ENCODE measurements at regions not wholly inside any gene's neighbourhood (a gene's known extent, or its start where the extent isn't known, plus 50 kb on each side); places are given as distances from the start of the nearest gene placed in this dataset.

DNA sequence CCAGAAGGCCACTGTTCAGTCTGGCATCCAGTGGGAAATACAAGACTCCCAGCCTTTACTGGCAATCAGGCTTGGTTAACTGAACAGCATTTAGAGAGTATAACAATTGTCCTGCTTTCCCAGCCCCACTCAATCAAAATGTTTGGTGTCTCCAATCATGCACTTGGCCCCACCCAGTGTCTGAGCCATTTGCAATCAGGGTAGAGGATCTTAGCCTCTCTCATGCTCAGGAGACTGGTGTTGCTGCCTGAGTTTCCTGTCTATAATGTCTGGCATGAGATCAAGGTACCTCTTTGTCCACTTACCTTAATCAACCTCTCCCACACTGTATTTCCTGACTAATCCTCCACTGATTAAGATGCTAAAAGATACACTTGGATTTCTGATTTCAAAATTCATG lies 290.2 kb upstream of the GHITM start:
- Histone ChIP-seq H3K27ac (ENCODE audit: low read depth, low read length) (no peak overlapping the region), H3K9me3 (ENCODE audit: insufficient read depth, low read length) (no peaks in the 10 kb centered on the region), H3K4me2 (ENCODE audit: low read depth, low read length, poor library complexity, severe bottlenecking) (no peak overlapping the region)

DNA sequence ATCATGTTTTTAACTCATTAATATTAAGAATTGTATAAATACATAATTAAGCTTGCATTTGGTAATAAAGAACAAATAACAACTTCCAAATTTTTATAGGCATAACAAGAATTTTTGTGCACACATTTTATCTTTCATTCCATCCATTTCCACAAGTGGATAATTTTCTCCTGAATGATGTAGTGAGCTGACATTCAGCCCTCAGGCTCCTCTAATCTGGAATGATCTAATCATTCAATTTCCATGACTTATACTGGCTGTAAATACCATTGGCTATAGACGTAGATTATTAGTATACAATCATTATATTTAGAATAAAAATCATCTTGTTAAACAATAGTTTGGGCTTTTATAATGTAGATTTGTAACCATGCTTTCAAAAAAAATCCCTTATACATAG lies 287.2 kb upstream of the GHITM start:
- Histone ChIP-seq H3K9me2 (replicated peaks; ENCODE audit: insufficient read depth, low read length) (no peaks in the 10 kb centered on the region), H3K4me3 (ENCODE audit: insufficient read depth, low read length, poor library complexity, severe bottlenecking) (no peak overlapping the region), H2AFZ (ENCODE audit: low read depth, low read length, severe bottlenecking) (no peak overlapping the region), H3K27me3 (ENCODE audit: low read length) (no peaks in the 10 kb centered on the region), H3K9ac (ENCODE audit: low read length) (no peak overlapping the region), H3K9me3 (ENCODE audit: insufficient read depth, low read length) (no peaks in the 10 kb centered on the region), H3F3A (ENCODE audit: insufficient read depth) (no peaks in the 10 kb centered on the region), H3K27ac (ENCODE audit: low read depth, low read length) (no peak overlapping the region), H3K36me3 (ENCODE audit: low read length) (no peaks in the 10 kb centered on the region), H4K20me1 (ENCODE audit: low read depth, low read length) (no peaks in the 10 kb centered on the region), H3K4me2 (ENCODE audit: low read depth, low read length, poor library complexity, severe bottlenecking) (no peak overlapping the region), H3K79me2 (ENCODE audit: insufficient read depth, low read length) (no peaks in the 10 kb centered on the region)
- no peak for TF ChIP-seq EZH2phosphoT487 (conservative IDR thresholded peaks at IDR 0.05; ENCODE audit: low read length)
- TF ChIP-seq, protein P1, sequence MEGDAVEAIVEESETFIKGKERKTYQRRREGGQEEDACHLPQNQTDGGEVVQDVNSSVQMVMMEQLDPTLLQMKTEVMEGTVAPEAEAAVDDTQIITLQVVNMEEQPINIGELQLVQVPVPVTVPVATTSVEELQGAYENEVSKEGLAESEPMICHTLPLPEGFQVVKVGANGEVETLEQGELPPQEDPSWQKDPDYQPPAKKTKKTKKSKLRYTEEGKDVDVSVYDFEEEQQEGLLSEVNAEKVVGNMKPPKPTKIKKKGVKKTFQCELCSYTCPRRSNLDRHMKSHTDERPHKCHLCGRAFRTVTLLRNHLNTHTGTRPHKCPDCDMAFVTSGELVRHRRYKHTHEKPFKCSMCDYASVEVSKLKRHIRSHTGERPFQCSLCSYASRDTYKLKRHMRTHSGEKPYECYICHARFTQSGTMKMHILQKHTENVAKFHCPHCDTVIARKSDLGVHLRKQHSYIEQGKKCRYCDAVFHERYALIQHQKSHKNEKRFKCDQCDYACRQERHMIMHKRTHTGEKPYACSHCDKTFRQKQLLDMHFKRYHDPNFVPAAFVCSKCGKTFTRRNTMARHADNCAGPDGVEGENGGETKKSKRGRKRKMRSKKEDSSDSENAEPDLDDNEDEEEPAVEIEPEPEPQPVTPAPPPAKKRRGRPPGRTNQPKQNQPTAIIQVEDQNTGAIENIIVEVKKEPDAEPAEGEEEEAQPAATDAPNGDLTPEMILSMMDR (IDR thresholded peaks at IDR 0.05; ENCODE audit: insufficient read depth, low read length, poor library complexity, severe bottlenecking), result no peak

More for the DNA sequence above, 290.2 kb upstream of the GHITM start:
- Histone ChIP-seq H3K79me2 (ENCODE audit: insufficient read depth, low read length) (no peaks in the 10 kb centered on the region), H3K9ac (ENCODE audit: low read length) (no peak overlapping the region), H3K9me2 (replicated peaks; ENCODE audit: insufficient read depth, low read length) (no peaks in the 10 kb centered on the region), H4K20me1 (ENCODE audit: low read depth, low read length) (no peaks in the 10 kb centered on the region), H3K4me3 (ENCODE audit: insufficient read depth, low read length, poor library complexity, severe bottlenecking) (no peak overlapping the region), H2AFZ (ENCODE audit: low read depth, low read length, severe bottlenecking) (no peak overlapping the region), H3K36me3 (ENCODE audit: low read length) (no peaks in the 10 kb centered on the region), H3K27me3 (ENCODE audit: low read length) (no peaks in the 10 kb centered on the region), H3F3A (ENCODE audit: insufficient read depth) (no peaks in the 10 kb centered on the region)
- TF ChIP-seq, protein P1 (IDR thresholded peaks at IDR 0.05; ENCODE audit: insufficient read depth, low read length, poor library complexity, severe bottlenecking), result no peak
- TF ChIP-seq EZH2phosphoT487 (conservative IDR thresholded peaks at IDR 0.05; ENCODE audit: low read length), result no peak

DNA sequence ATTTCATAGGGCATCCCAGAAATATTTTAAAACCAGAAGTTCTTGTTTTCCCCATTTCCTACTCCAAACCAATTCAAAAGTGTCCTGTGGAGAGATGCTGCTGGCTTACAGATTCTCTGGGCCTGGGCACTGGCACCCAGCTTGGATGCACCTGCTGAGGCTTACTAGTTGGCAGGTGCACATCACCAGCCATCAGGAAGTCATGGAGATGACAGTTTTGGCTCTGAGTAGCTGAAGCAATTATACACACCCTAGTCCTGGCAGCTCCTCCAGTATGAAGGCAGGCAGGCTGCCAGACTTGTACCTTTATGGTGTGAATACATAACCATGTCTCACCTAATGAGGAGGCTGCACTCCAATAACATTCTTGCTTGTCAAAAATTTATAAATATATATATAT lies 276.6 kb upstream of the GHITM start:
- Histone ChIP-seq H3K27ac (ENCODE audit: low read depth, low read length) (no peak overlapping the region), H2AFZ (ENCODE audit: low read depth, low read length, severe bottlenecking) (no peak overlapping the region), H3K4me3 (ENCODE audit: insufficient read depth, low read length, poor library complexity, severe bottlenecking) (no peak overlapping the region), H3K4me2 (ENCODE audit: low read depth, low read length, poor library complexity, severe bottlenecking) (no peak overlapping the region), H3K79me2 (ENCODE audit: insufficient read depth, low read length) (no peaks in the 10 kb centered on the region), H3K9me2 (replicated peaks; ENCODE audit: insufficient read depth, low read length) (no peaks in the 10 kb centered on the region), H3F3A (ENCODE audit: insufficient read depth) (no peaks in the 10 kb centered on the region), H3K27me3 (ENCODE audit: low read length) (no peaks in the 10 kb centered on the region), H3K9me3 (ENCODE audit: insufficient read depth, low read length) (no peaks in the 10 kb centered on the region), H3K9ac (ENCODE audit: low read length) (no peak overlapping the region), H3K36me3 (ENCODE audit: low read length) (no peaks in the 10 kb centered on the region), H4K20me1 (ENCODE audit: low read depth, low read length) (no peaks in the 10 kb centered on the region)
- TF ChIP-seq, protein P1 (IDR thresholded peaks at IDR 0.05; ENCODE audit: insufficient read depth, low read length, poor library complexity, severe bottlenecking), result no peak
- no peak for TF ChIP-seq EZH2phosphoT487 (conservative IDR thresholded peaks at IDR 0.05; ENCODE audit: low read length)

Data from SU-DHL-6 (cell line).